Heart left ventricle (tissue), 16 donors: ENCODE measurements at regions not wholly inside any gene's neighbourhood (a gene's known extent, or its start where the extent isn't known, plus 50 kb on each side); places are given as distances from the start of the nearest gene placed in this dataset.

ENCODE experiments used
- ATAC-seq, 4 donors: fragments of 200-7000 bp; cut with Tn5 transposase; one replicate each; pipeline ENCODE4 v1.9.1; 2020 to 2022; ENCODE audit warnings: moderate library complexity in 4 of 4, mild to moderate bottlenecking in 3 of 4, moderate number of reproducible peaks in 1 of 4
- DNase-seq, 5 donors: peaks; one replicate each; pipeline ENCODE4 v3.0.0-alpha.2; 2020
- H3K27ac ChIP-seq, 12 donors: fragments of 200-600 bp; sonication (generic) in 4 of 12; one replicate each; pipeline versions ENCODE4 v1.5.0 to v1.8.0; 2016 to 2022; ENCODE audit warnings: mild to moderate bottlenecking in 2 of 12
- H3K27me3 ChIP-seq, 9 donors: fragments of 200-600 bp; sonication (generic) in 2 of 9; one replicate each; pipeline versions ENCODE4 v1.5.1 to v1.8.0; 2016 to 2022; ENCODE audit warnings: mild to moderate bottlenecking in 3 of 9
- H3K36me3 ChIP-seq, 9 donors: fragments of 200-600 bp; sonication (generic) in 2 of 9; one replicate each; pipeline versions ENCODE4 v1.5.0 to v1.8.0; 2018 to 2022; ENCODE audit warnings: mild to moderate bottlenecking in 2 of 9
- H3K4me1 ChIP-seq, 12 donors: fragments of 200-600 bp; sonication (generic) in 4 of 12; one replicate each; pipeline versions ENCODE4 v1.5.0 to v1.8.0; 2016 to 2022; ENCODE audit warnings: mild to moderate bottlenecking in 3 of 12
- H3K4me3 ChIP-seq, 12 donors: fragments of 200-600 bp; sonication (generic) in 4 of 12; one replicate each; pipeline versions ENCODE4 v1.5.0 to v1.8.0; 2017 to 2022; ENCODE audit warnings: mild to moderate bottlenecking in 9 of 12, moderate library complexity in 4 of 12
- H3K9me3 ChIP-seq, 12 donors: fragments of 200-600 bp; sonication (generic) in 4 of 12; one replicate each; pipeline versions ENCODE4 v1.5.0 to v1.8.0; 2016 to 2022; ENCODE audit warnings: mild to moderate bottlenecking in 1 of 12
- CTCF ChIP-seq, 12 donors: fragments of 200-600 bp; sonication (generic) in 4 of 12; IDR thresholded peaks; one replicate each; pipeline versions ENCODE4 v1.5.0 to v1.8.0; 2018 to 2022; ENCODE audit warnings: antibody characterized with exemption in 12 of 12, mild to moderate bottlenecking in 5 of 12
- POLR2A ChIP-seq, 2 donors: fragments of 450-650 bp; IDR thresholded peaks; one replicate each; pipeline ENCODE4 v1.6.1; 2017; ENCODE audit warnings: antibody characterized with exemption in 2 of 2, mild to moderate bottlenecking in 2 of 2, moderate library complexity in 2 of 2
- WGBS, 4 donors: extraction: QIAGEN DNeasy Blood & Tissue Kit in 2 of 4; methylation state at CpG; one replicate each; pipeline versions ENCODE4 v1.1.5 to v1.1.7; 2013 to 2018; 5-methylcytosine and 5-hydroxymethylcytosine counted together
- intact Hi-C, 10 donors: fragments of 100-400 bp; cut with DNase I; formaldehyde crosslinking; loops; one replicate each; pipeline versions ENCODE4 v1.11.1 to v1.14.2; 2022
- donor health status: ischemic (EF 13 %, LVEDD 7.1; RV severe dilation, severe dysfunction).
- donor health status: healthy with polysubstance abuse.
- donor health status: DM: no; HTN: yes; CAD: no.
- donor health status: DM: no; HTN: no; CAD: no.
- donor health status: ischemic (EF 25% LVEDD 6.9; RV normal size, moderate dysfunction).
- donor health status: ischemic (EF 25% LVEDD 5.7; RV mildly dilated, moderate dysfunction).
- donor health status: healthy.
- donor health status: DM: yes; HTN: yes; CAD: no.
- donor health status: ischemic (EF 35%, LVEDD 5.7; RV mildly dilated, moderate dysfunction).
- donor health status: nonischemic (EF 11% LVEDD 7.7; RV severe dilation, severe dysfunction).
- donor health status: DM: yes; HTN: yes; CAD: no.
- donor health status: PGD.
- donor health status: ischemic (EF 29% LVEDD 5.4; RV normal size, mild dysfunction).
- donor health status: nonischemic (EF 23%, LVEDD 6.1; RV moderate dilation, normal function).

- no peak for ATAC-seq
- 73 to 82% (median 81%) methylated on average over 4 of the region's 4 CpGs for WGBS, 4 donors
These were observed 427.1 kb upstream of the NR2F2 start for GRCh38 chr15:95903352-95903751.

GRCh38 chr15:95910643-95911212 is 419.8 kb upstream of the NR2F2 start:
- H3K27me3 ChIP-seq, result no peaks in the 10 kb centered on the region
- no peak overlapping the region for H3K27ac ChIP-seq
- no peaks in the 10 kb centered on the region for H3K36me3 ChIP-seq
- ATAC-seq, result no peak
- intact Hi-C loops, result no loop called here
- DNase-seq, result no peak
- TF ChIP-seq CTCF (IDR thresholded peaks at IDR 0.05), result no peak
- TF ChIP-seq POLR2A (IDR thresholded peaks at IDR 0.05), result no peak
- WGBS, 4 donors, result 72 to 82% (median 79%) methylated on average over 11 of the region's 11 CpGs
- H3K4me3 ChIP-seq, result no peak overlapping the region
- H3K9me3 ChIP-seq, result no peaks in the 10 kb centered on the region
- H3K4me1 ChIP-seq, result no peaks in the 10 kb centered on the region

More at GRCh38 chr15:95903352-95903751, 427.1 kb upstream of the NR2F2 start:
- TF ChIP-seq CTCF (IDR thresholded peaks at IDR 0.05) (no peak), POLR2A (IDR thresholded peaks at IDR 0.05) (no peak)
- Histone ChIP-seq H3K27ac (no peak overlapping the region), H3K36me3 (no peaks in the 10 kb centered on the region), H3K27me3 (no peaks in the 10 kb centered on the region), H3K9me3 (no peaks in the 10 kb centered on the region), H3K4me3 (no peak overlapping the region), H3K4me1 (no peaks in the 10 kb centered on the region)
- DNase-seq, result no peak
- intact Hi-C loops, result no loop called here

- Histone ChIP-seq H3K36me3 (no peaks in the 10 kb centered on the region), H3K27me3 (no peaks in the 10 kb centered on the region), H3K4me1 (no peaks in the 10 kb centered on the region), H3K4me3 (no peak overlapping the region), H3K27ac (no peak overlapping the region), H3K9me3 (no peaks in the 10 kb centered on the region)
- 67 to 71% (median 68%) methylated on average over 11 of the region's 11 CpGs for WGBS, 4 donors
- ATAC-seq, result no peak
- no peak for TF ChIP-seq POLR2A (IDR thresholded peaks at IDR 0.05)
- no peak for TF ChIP-seq CTCF (IDR thresholded peaks at IDR 0.05)
- DNase-seq, result no peak
- intact Hi-C loops, result no loop called here
These were observed 418.8 kb upstream of the NR2F2 start for GRCh38 chr15:95911570-95912279.

GRCh38 chr15:95912280-95912625 is 418.2 kb upstream of the NR2F2 start:
- Histone ChIP-seq H3K9me3 (no peaks in the 10 kb centered on the region), H3K4me1 (no peaks in the 10 kb centered on the region), H3K36me3 (no peaks in the 10 kb centered on the region), H3K4me3 (no peak overlapping the region), H3K27me3 (no peaks in the 10 kb centered on the region), H3K27ac (no peak overlapping the region)
- ATAC-seq, result no peak
- WGBS, 4 donors, result 61 to 81% (median 77%) methylated on average over 7 of the region's 7 CpGs
- intact Hi-C loops, result no loop called here
- DNase-seq, result no peak
- TF ChIP-seq CTCF (IDR thresholded peaks at IDR 0.05) (no peak), POLR2A (IDR thresholded peaks at IDR 0.05) (no peak)
